ENCODE measurements at regions not wholly inside any gene's neighbourhood (a gene's known extent, or its start where the extent isn't known, plus 50 kb on each side); places are given as distances from the start of the nearest gene placed in this dataset.

- Mint-ChIP-seq H3K9me3 (no peaks in the 10 kb centered on the region), H3K27me3 (peaks cover 4 to 8% of the 10 kb centered on the region in 2 donors), H3K4me3 (no peak overlapping the region), H3K4me1 (ENCODE audit: low read depth in 2 of 2) (peaks cover 0 to 4% of the 10 kb centered on the region in 2 donors), H3K27ac (no peak overlapping the region), H3K36me3 (ENCODE audit: insufficient read depth) (no peaks in the 10 kb centered on the region)
- ATAC-seq (replicated peaks) (no peak), DNase-seq (no peak)
Measured at GRCh38 chrX:20538974-20539373, 272.3 kb upstream of the RPS6KA3 start.

- H3K4me3 Mint-ChIP-seq = no peak overlapping the region
- no peak for ATAC-seq (replicated peaks)
- H3K36me3 Mint-ChIP-seq (ENCODE audit: insufficient read depth) = no peaks in the 10 kb centered on the region
- no peak overlapping the region for H3K27ac Mint-ChIP-seq
- DNase-seq = no peak
- peaks cover 41 to 49% of the 10 kb centered on the region in 2 donors for H3K27me3 Mint-ChIP-seq
- H3K9me3 Mint-ChIP-seq = no peaks in the 10 kb centered on the region
- peaks cover 0 to 6% of the 10 kb centered on the region in 2 donors for H3K4me1 Mint-ChIP-seq (ENCODE audit: low read depth in 2 of 2)
Measured at GRCh38 chrX:20531667-20532066, 265.0 kb upstream of the RPS6KA3 start.

GRCh38 chrX:20530406-20530921 is 263.8 kb upstream of the RPS6KA3 start:
- Mint-ChIP-seq H3K9me3 (no peaks in the 10 kb centered on the region), H3K4me3 (no peak overlapping the region), H3K36me3 (ENCODE audit: insufficient read depth) (no peaks in the 10 kb centered on the region), H3K27ac (no peak overlapping the region), H3K4me1 (ENCODE audit: low read depth in 2 of 2) (peaks cover 0 to 6% of the 10 kb centered on the region in 2 donors), H3K27me3 (peaks cover 41 to 49% of the 10 kb centered on the region in 2 donors)
- ATAC-seq (replicated peaks) (peak; percentile 37), DNase-seq (peak; percentile 46 to 54 (median 47))

GRCh38 chrX:20529711-20530110 is 263.0 kb upstream of the RPS6KA3 start:
- ATAC-seq (replicated peaks) (no peak), DNase-seq (no peak)
- H3K27ac Mint-ChIP-seq = no peak overlapping the region
- peaks cover 0 to 6% of the 10 kb centered on the region in 2 donors for H3K4me1 Mint-ChIP-seq (ENCODE audit: low read depth in 2 of 2)
- peaks cover 41 to 49% of the 10 kb centered on the region in 2 donors for H3K27me3 Mint-ChIP-seq
- no peaks in the 10 kb centered on the region for H3K9me3 Mint-ChIP-seq
- no peak overlapping the region for H3K4me3 Mint-ChIP-seq
- no peaks in the 10 kb centered on the region for H3K36me3 Mint-ChIP-seq (ENCODE audit: insufficient read depth)

GRCh38 chrX:20529301-20529700 is 262.6 kb upstream of the RPS6KA3 start:
- ATAC-seq (replicated peaks) (no peak), DNase-seq (no peak)
- Mint-ChIP-seq H3K27ac (no peak overlapping the region), H3K4me1 (ENCODE audit: low read depth in 2 of 2) (peaks cover 0 to 6% of the 10 kb centered on the region in 2 donors), H3K9me3 (no peaks in the 10 kb centered on the region), H3K36me3 (ENCODE audit: insufficient read depth) (no peaks in the 10 kb centered on the region), H3K4me3 (no peak overlapping the region), H3K27me3 (peaks cover 36 to 48% of the 10 kb centered on the region in 2 donors)

GRCh38 chrX:20527558-20528011 is 260.9 kb upstream of the RPS6KA3 start:
- H3K9me3 Mint-ChIP-seq = no peaks in the 10 kb centered on the region
- no peak for DNase-seq
- no peak overlapping the region for H3K27ac Mint-ChIP-seq
- ATAC-seq (replicated peaks) = peak; percentile 52
- H3K27me3 Mint-ChIP-seq = peaks cover 20 to 31% of the 10 kb centered on the region in 2 donors
- H3K36me3 Mint-ChIP-seq (ENCODE audit: insufficient read depth) = no peaks in the 10 kb centered on the region
- peak overlapping the region in 1 of 2 donors; percentile 19 for H3K4me3 Mint-ChIP-seq
- peaks cover 10 to 15% of the 10 kb centered on the region in 2 donors for H3K4me1 Mint-ChIP-seq (ENCODE audit: low read depth in 2 of 2)

GRCh38 chrX:20527041-20527440 is 260.3 kb upstream of the RPS6KA3 start:
- Mint-ChIP-seq H3K9me3 (no peaks in the 10 kb centered on the region), H3K4me1 (ENCODE audit: low read depth in 2 of 2) (peaks cover 10 to 15% of the 10 kb centered on the region in 2 donors), H3K27ac (no peak overlapping the region), H3K36me3 (ENCODE audit: insufficient read depth) (no peaks in the 10 kb centered on the region), H3K27me3 (peaks cover 16 to 25% of the 10 kb centered on the region in 2 donors), H3K4me3 (no peak overlapping the region)
- ATAC-seq (replicated peaks) = no peak
- no peak for DNase-seq

GRCh38 chrX:20523626-20524312 is 257.1 kb upstream of the RPS6KA3 start:
- Mint-ChIP-seq H3K4me1 (ENCODE audit: low read depth in 2 of 2) (peaks cover 10 to 12% of the 10 kb centered on the region in 2 donors), H3K36me3 (ENCODE audit: insufficient read depth) (no peaks in the 10 kb centered on the region), H3K27me3 (peaks cover 7 to 9% of the 10 kb centered on the region in 2 donors), H3K4me3 (no peak overlapping the region), H3K27ac (no peak overlapping the region), H3K9me3 (no peaks in the 10 kb centered on the region)
- ATAC-seq (replicated peaks) (peak; percentile 72), DNase-seq (no peak)

- ATAC-seq (replicated peaks) (no peak), DNase-seq (no peak)
- Mint-ChIP-seq H3K27me3 (no peaks in the 10 kb centered on the region), H3K9me3 (no peaks in the 10 kb centered on the region), H3K36me3 (ENCODE audit: insufficient read depth) (no peaks in the 10 kb centered on the region), H3K4me3 (no peak overlapping the region), H3K27ac (no peak overlapping the region), H3K4me1 (ENCODE audit: low read depth in 2 of 2) (peaks cover 8 to 10% of the 10 kb centered on the region in 2 donors)
Measured at GRCh38 chrX:20522420-20522819, 255.7 kb upstream of the RPS6KA3 start.

- H3K9me3 Mint-ChIP-seq = no peaks in the 10 kb centered on the region
- H3K4me1 Mint-ChIP-seq (ENCODE audit: low read depth in 2 of 2) = peaks cover 8 to 10% of the 10 kb centered on the region in 2 donors
- no peaks in the 10 kb centered on the region for H3K36me3 Mint-ChIP-seq (ENCODE audit: insufficient read depth)
- DNase-seq (no peak), ATAC-seq (replicated peaks) (no peak)
- H3K27me3 Mint-ChIP-seq = no peaks in the 10 kb centered on the region
- H3K4me3 Mint-ChIP-seq = no peak overlapping the region
- H3K27ac Mint-ChIP-seq = no peak overlapping the region
Measured at GRCh38 chrX:20521222-20521621, 254.5 kb upstream of the RPS6KA3 start.

GRCh38 chrX:20519826-20520225 is 253.1 kb upstream of the RPS6KA3 start:
- DNase-seq (no peak), ATAC-seq (replicated peaks) (no peak)
- H3K9me3 Mint-ChIP-seq = no peaks in the 10 kb centered on the region
- H3K27ac Mint-ChIP-seq = no peak overlapping the region
- no peaks in the 10 kb centered on the region for H3K36me3 Mint-ChIP-seq (ENCODE audit: insufficient read depth)
- peaks cover 10 to 13% of the 10 kb centered on the region in 2 donors for H3K4me1 Mint-ChIP-seq (ENCODE audit: low read depth in 2 of 2)
- no peak overlapping the region for H3K4me3 Mint-ChIP-seq
- no peaks in the 10 kb centered on the region for H3K27me3 Mint-ChIP-seq

- no peaks in the 10 kb centered on the region for H3K36me3 Mint-ChIP-seq (ENCODE audit: insufficient read depth)
- H3K4me3 Mint-ChIP-seq = no peak overlapping the region
- no peak overlapping the region for H3K27ac Mint-ChIP-seq
- no peak for ATAC-seq (replicated peaks)
- DNase-seq = no peak
- no peaks in the 10 kb centered on the region for H3K9me3 Mint-ChIP-seq
- no peaks in the 10 kb centered on the region for H3K27me3 Mint-ChIP-seq
- H3K4me1 Mint-ChIP-seq (ENCODE audit: low read depth in 2 of 2) = peaks cover 9 to 14% of the 10 kb centered on the region in 2 donors
Measured at GRCh38 chrX:20519146-20519545, 252.4 kb upstream of the RPS6KA3 start.

- Mint-ChIP-seq H3K27me3 (no peaks in the 10 kb centered on the region), H3K4me3 (no peak overlapping the region), H3K27ac (no peak overlapping the region), H3K9me3 (no peaks in the 10 kb centered on the region), H3K4me1 (ENCODE audit: low read depth in 2 of 2) (peaks cover 1 to 5% of the 10 kb centered on the region in 2 donors), H3K36me3 (ENCODE audit: insufficient read depth) (no peaks in the 10 kb centered on the region)
- no peak for ATAC-seq (replicated peaks)
- no peak for DNase-seq
Measured at GRCh38 chrX:20517565-20517964, 250.9 kb upstream of the RPS6KA3 start.

- Mint-ChIP-seq H3K36me3 (ENCODE audit: insufficient read depth) (no peaks in the 10 kb centered on the region), H3K4me3 (no peak overlapping the region), H3K9me3 (no peaks in the 10 kb centered on the region), H3K27me3 (no peaks in the 10 kb centered on the region), H3K27ac (no peak overlapping the region), H3K4me1 (ENCODE audit: low read depth in 2 of 2) (peaks cover 1 to 5% of the 10 kb centered on the region in 2 donors)
- DNase-seq (no peak), ATAC-seq (replicated peaks) (peak; percentile 46)
Measured at GRCh38 chrX:20515841-20516461, 249.2 kb upstream of the RPS6KA3 start.

Data from effector memory CD8-positive, alpha-beta T cell (primary cell).